ENCODE measurements at regions not wholly inside any gene's neighbourhood (a gene's known extent, or its start where the extent isn't known, plus 50 kb on each side); places are given as distances from the start of the nearest gene placed in this dataset.
A peak's percentile ranks its signal among the peaks of the same experiment; 100 is the strongest.

GRCh38 chrX:10922159-10922558 lies 189.0 kb upstream of the HCCS start:
- ATAC-seq (ENCODE audit: low read depth) (peak; percentile 72; the same call in 2 of the 3 replicates), DNase-seq (ENCODE audit: low spot score) (no peak)
- no peaks in the 10 kb centered on the region for H3K27me3 ChIP-seq (ENCODE audit: insufficient read depth, poor library complexity, severe bottlenecking)
- no peak for TF ChIP-seq CTCF (IDR thresholded peaks at IDR 0.05; ENCODE audit: poor library complexity, severe bottlenecking)
- H3K36me3 ChIP-seq (ENCODE audit: low read depth): no peaks in the 10 kb centered on the region
- peak overlapping the region; percentile 19 for H3K27ac ChIP-seq (ENCODE audit: poor library complexity, severe bottlenecking)
- H3K9me3 ChIP-seq (ENCODE audit: severe bottlenecking): no peaks in the 10 kb centered on the region
- H3K4me1 ChIP-seq (ENCODE audit: insufficient read depth, poor library complexity, severe bottlenecking): peaks cover 4% of the 10 kb centered on the region
- no peak overlapping the region for H3K4me3 ChIP-seq (ENCODE audit: severe bottlenecking)

- DNase-seq (ENCODE audit: low spot score) (no peak), ATAC-seq (ENCODE audit: low read depth) (no peak)
- no peak for TF ChIP-seq CTCF (IDR thresholded peaks at IDR 0.05; ENCODE audit: poor library complexity, severe bottlenecking)
- Histone ChIP-seq H3K4me1 (ENCODE audit: insufficient read depth, poor library complexity, severe bottlenecking) (peaks cover 4% of the 10 kb centered on the region), H3K9me3 (ENCODE audit: severe bottlenecking) (no peaks in the 10 kb centered on the region), H3K27me3 (ENCODE audit: insufficient read depth, poor library complexity, severe bottlenecking) (no peaks in the 10 kb centered on the region), H3K4me3 (ENCODE audit: severe bottlenecking) (no peak overlapping the region), H3K36me3 (ENCODE audit: low read depth) (no peaks in the 10 kb centered on the region), H3K27ac (ENCODE audit: poor library complexity, severe bottlenecking) (peak overlapping the region; percentile 19)
Measured at GRCh38 chrX:10922835-10923234, 188.3 kb upstream of the HCCS start.

GRCh38 chrX:10923466-10923865 lies 187.7 kb upstream of the HCCS start:
- DNase-seq (ENCODE audit: low spot score) (no peak), ATAC-seq (ENCODE audit: low read depth) (no peak)
- H3K27ac ChIP-seq (ENCODE audit: poor library complexity, severe bottlenecking): no peak overlapping the region
- no peak overlapping the region for H3K4me3 ChIP-seq (ENCODE audit: severe bottlenecking)
- H3K9me3 ChIP-seq (ENCODE audit: severe bottlenecking): no peaks in the 10 kb centered on the region
- no peaks in the 10 kb centered on the region for H3K27me3 ChIP-seq (ENCODE audit: insufficient read depth, poor library complexity, severe bottlenecking)
- no peaks in the 10 kb centered on the region for H3K36me3 ChIP-seq (ENCODE audit: low read depth)
- peaks cover 4% of the 10 kb centered on the region for H3K4me1 ChIP-seq (ENCODE audit: insufficient read depth, poor library complexity, severe bottlenecking)
- no peak for TF ChIP-seq CTCF (IDR thresholded peaks at IDR 0.05; ENCODE audit: poor library complexity, severe bottlenecking)

GRCh38 chrX:10926404-10926803 lies 184.7 kb upstream of the HCCS start:
- H3K27me3 ChIP-seq (ENCODE audit: insufficient read depth, poor library complexity, severe bottlenecking): no peaks in the 10 kb centered on the region
- DNase-seq (ENCODE audit: low spot score) (no peak), ATAC-seq (ENCODE audit: low read depth) (no peak)
- H3K27ac ChIP-seq (ENCODE audit: poor library complexity, severe bottlenecking): no peak overlapping the region
- H3K36me3 ChIP-seq (ENCODE audit: low read depth): no peaks in the 10 kb centered on the region
- H3K4me3 ChIP-seq (ENCODE audit: severe bottlenecking): no peak overlapping the region
- H3K9me3 ChIP-seq (ENCODE audit: severe bottlenecking): no peaks in the 10 kb centered on the region
- TF ChIP-seq CTCF (IDR thresholded peaks at IDR 0.05; ENCODE audit: poor library complexity, severe bottlenecking): no peak
- peaks cover 4% of the 10 kb centered on the region for H3K4me1 ChIP-seq (ENCODE audit: insufficient read depth, poor library complexity, severe bottlenecking)

- no peaks in the 10 kb centered on the region for H3K36me3 ChIP-seq (ENCODE audit: low read depth)
- no peak overlapping the region for H3K27ac ChIP-seq (ENCODE audit: poor library complexity, severe bottlenecking)
- no peaks in the 10 kb centered on the region for H3K27me3 ChIP-seq (ENCODE audit: insufficient read depth, poor library complexity, severe bottlenecking)
- no peak overlapping the region for H3K4me3 ChIP-seq (ENCODE audit: severe bottlenecking)
- H3K9me3 ChIP-seq (ENCODE audit: severe bottlenecking): no peaks in the 10 kb centered on the region
- ATAC-seq (ENCODE audit: low read depth): no peak
- H3K4me1 ChIP-seq (ENCODE audit: insufficient read depth, poor library complexity, severe bottlenecking): peaks cover 1% of the 10 kb centered on the region
- no peak for TF ChIP-seq CTCF (IDR thresholded peaks at IDR 0.05; ENCODE audit: poor library complexity, severe bottlenecking)
- no peak for DNase-seq (ENCODE audit: low spot score)
Measured at GRCh38 chrX:10926891-10927290, 184.2 kb upstream of the HCCS start.
